NCI-H2029 (cell line): ENCODE measurements at regions not wholly inside any gene's neighbourhood (a gene's known extent, or its start where the extent isn't known, plus 50 kb on each side); places are given as distances from the start of the nearest gene placed in this dataset.
"Not testable (repeated sequence)": the region's sequence is repeated elsewhere in the genome, so short reads cannot be mapped to it uniquely, and the experiment has no call there.

Experiments
- DNase-seq: peaks from one replicate; lab custom pipeline; 2025; lab: John Stamatoyannopoulos, UW

DNA sequence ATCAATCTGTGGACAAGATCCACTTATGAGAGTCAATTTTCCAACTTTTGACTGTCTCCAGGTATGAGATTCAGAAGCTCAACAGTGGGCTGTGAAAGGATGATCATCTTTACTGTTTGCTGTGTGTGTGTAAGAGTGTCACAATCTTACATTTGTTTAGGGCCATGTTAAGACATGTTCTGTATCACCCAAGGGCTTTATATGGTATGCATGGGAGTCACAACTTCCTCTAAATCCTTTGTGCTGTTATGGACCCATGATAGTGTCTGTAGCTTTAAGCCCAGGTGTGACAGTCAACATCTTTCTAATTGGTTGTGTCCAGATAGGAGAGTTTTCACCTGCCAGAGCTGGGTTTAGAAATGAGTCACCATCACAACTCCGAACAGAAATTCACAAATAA lies 70.2 kb downstream of the ZNF726 start:
- not testable (repeated sequence) for DNase-seq

DNA sequence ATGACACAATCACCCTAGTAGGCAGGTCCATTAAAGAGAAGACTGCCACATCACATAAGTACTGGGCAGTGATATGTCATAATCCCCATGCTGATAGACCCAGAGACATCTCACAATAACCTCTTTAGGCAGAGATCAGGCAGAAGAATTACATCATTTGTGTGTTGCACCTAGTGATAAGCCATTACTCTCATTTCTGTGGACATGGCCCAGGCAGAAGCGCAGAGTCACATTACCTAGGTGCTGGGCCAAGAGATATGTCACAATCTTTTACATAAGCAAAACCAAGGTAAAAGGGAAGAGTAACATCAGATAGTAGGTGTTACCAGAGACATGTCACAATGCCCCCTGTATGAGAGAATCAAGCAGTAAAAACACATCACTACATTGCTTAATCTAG lies 71.9 kb downstream of the ZNF726 start:
- no peak for DNase-seq

DNA sequence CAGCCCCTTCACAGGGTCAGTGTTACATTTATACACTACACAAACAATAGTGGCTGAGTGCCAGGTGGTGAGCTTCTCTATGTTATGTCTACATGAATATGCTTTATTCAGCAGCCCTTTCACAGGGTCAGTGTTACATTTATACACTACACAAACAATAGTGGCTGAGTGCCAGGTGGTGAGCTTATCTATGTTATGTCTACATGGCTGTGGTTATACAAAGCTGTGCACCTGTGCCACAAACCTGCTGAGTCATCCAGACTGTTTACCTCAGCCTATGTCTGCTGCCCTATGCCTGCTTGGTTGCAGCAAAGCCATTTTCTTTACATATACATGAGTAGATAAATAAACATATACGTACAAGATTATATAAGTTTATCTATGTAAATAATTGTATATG lies 76.5 kb downstream of the ZNF726 start:
- peak; percentile 99 for DNase-seq

DNA sequence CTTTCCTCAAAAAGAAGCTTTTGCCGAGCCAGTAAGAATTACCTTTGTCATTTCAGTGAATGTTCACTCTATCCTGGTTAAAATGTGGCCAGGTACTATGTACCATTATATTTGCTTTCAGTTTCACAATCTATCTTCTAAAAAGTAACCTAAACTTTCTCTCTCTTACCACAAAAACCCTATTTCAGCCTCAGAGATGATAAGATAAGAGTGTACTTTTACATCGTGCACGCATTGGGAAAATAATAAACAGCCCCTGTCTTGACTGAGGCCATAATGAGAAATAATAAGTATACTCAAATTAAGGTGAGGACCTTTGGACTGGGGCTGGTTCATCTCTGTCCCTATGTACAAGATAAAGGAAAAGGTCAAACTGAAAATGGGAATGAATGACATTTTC lies 77.7 kb downstream of the ZNF726 start:
- no peak for DNase-seq

DNA sequence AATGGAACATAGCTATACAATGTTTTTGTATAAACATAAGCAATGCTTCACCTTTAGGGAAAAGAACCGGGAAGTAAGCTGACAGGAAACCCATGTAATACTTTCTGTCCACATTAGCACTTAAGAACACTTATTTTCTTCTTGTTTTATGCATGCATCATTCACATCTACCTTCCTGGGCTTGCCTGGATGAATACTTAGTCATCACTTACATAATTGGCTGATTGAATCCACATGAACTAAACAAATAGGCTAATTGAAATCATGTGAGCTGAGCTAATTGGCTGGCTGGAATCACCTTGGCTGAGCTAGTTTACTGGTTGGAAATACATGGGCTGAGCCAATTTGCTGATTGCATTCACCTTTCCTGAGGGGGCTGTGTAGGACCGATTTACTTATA lies 78.8 kb downstream of the ZNF726 start:
- DNase-seq: no peak

DNA sequence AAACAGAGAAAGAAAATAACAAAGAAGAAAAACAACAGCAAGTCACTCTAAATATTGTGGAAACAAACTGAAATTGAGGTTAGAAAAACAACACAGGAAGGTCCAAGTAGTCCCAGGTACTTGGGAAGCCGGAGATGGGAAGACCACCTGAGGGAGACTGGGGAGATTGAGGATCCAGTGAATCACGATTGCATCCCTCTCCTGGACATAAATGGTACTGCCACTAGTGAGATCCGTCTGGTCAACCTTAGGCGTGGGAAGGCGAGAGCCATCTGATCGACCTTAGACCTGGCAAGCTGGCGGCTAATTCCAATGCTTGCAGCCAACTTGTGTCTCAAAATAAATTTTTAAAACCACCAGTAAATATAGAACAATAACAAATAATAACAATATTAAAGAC lies 81.9 kb downstream of the ZNF726 start:
- no peak for DNase-seq

DNA sequence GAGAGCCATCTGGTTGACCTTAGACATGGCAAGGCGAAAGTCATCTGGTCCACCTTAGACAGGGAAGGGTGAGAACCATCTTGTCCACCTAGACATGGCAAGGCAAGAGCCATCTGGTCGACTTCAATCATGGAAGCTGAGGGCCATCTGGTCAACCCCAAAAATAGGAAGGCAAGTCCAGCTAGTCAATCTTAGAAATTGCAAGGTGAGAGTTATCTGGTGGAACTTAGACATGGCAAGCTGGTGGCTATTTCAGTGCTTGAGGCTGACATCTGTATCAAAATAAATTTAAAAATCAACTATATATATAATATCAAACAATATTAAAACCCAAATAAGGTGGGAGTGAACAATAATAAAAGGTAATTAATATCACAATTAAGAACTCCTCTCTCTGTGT lies 83.9 kb downstream of the ZNF726 start:
- no peak for DNase-seq

DNA sequence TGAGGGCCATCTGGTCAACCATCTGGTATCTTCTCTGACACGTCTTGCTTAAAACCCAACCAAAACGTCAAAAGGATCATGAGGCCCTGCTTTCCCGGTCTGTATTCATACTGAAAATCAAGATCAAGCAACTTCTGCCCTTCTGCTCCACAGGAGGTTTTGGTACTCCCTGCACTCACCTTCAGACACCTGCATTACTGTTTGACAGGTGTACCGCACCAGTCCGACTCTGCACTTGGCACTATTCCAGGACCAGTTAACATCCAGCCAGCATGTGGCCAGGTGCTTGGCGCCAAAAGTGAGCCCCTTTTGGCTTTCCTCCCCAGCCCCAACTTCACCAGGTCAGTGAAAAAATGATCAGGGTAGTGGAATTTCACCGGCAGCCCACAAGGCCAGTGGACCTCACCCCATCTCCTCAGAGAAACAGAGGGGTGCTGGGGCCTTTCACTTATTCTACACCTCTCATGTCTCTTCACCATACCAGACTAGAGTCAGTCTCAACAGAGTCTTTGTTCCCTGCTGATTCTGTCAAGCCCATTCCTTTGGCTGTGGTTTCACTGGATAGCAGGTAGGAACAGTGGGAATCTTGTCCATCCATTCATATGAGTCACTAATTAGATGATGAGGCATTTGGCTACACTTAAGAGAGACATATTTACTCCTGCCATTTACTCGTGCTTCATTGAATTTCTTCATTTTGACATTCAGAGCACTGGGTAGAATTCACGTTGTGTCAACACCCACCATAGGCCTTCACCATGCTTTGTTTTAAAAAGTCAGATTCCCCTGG lies 85.3 kb downstream of the ZNF726 start:
- no peak for DNase-seq

DNA sequence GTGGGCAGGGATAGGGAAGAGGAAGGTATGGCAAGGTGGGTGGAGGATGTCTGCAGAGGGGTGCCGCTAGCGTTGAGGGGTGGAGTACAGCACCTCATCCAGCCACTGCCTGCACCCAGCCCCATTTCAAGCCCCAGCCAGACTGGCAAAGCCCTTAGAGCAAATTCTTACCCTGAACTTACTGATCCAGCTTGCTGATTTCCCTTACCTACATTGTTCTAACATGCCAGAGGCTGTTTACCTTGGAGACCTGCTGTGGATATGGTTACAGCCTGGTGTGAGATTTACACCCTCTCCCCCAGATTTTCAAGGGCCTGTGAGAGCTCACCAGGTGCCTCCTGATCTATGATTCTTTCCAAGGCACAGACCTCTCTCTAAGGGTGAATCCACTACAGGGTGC lies 86.0 kb downstream of the ZNF726 start:
- DNase-seq: no peak

DNA sequence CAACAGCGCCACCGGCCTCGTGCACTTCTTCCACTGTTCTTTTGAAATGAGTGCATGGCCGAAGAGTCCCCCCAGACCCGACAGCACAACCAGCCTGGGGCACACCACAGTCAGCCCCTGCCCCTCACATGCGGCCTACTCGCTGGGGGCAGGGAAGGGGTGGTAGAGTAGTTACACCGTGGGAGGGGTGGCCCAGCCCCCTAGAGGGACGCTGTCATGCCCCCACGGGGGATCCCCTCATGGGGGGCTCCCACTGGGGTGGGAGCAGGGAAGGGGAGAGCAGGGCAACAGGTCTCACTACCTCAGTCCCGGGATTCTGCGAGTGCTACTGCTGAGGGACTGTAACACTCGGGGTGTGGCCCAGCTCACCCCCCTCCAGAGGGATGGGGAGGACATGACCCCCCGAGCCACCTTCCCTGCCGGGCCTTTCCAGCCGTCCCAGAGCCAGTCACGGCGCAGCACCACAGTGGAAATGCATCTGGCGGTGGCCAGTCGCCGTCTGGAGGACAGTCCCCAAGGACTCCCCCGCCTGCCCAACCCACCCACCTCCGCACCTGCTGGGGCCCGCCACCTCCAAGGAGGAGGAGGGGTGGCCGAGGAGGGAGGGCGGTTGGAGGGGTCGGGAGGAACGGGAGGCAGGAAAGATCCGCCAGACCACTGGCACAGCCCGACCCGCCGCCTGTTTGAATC lies 84.6 kb upstream of the ZNF254 start:
- no peak for DNase-seq

DNA sequence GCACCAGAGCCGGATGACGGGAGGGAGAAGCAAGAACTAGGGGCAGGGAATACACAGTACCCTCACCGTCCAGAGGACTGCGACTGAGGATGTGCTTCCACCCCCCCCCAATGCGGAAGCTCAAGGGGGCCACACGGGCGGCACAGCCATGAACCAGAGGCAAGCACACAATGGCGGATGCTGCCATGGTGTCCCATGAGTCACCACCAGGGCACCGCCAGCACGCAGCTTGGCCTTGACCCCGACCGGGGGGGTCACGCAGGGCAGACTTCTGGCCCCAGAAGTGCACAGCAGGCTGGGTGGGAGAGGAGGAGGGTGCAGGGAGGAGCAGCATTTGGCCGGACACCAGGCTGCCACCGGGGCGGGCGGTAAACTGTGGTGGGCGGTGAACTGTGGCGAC lies 83.5 kb upstream of the ZNF254 start:
- DNase-seq: no peak

DNA sequence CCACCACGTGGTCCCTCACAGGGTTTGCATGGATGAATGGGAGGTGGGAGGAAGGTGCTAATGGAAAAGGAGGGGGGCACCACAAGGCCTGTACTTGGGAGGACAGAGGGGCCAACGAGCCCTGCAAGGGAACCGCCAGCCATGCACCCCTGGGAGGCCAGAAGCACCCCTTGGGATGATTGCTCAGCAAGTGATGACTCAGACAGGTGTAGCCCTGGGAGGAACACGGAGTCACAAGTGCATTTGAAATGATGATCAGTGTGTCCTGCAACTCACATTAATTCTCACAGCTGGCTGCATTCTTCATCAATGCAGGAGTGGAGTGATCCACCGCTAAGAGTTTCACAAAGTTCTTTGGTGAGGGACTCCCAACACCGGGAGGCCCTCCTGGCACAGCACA lies 82.8 kb upstream of the ZNF254 start:
- DNase-seq: no peak

DNA sequence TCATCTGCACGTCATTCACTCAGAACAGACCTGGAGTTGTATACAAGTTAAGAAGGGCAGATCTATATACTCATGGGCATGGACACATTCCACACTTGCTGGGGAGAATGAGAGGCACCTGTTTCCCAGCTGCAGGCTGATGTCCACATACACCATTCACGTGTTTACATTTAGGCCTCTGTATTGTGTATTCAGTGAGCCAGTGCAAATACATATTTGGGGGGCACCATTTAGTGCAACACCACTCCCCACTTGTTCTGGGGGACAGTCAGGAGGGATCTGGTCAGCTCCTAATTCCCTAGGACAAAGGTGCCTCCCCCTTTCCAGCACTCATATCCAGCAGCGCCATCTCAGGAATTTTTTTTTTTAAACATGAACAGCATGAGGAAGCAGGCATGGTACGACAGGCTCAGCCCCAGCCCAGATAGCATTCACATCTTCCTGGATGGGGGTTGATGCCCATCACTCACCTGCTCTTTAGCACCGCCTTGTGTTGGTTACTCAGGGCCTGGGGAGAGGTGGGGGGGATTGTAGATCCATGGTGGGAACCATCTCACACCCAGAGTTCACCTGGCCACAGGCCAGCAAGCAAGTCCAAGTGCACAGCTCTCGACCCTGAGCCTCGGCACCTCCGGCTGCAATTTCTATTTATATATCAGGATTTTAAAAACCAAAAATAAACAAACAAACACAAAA lies 56.9 kb upstream of the ZNF254 start:
- DNase-seq: peak; percentile 45

DNA sequence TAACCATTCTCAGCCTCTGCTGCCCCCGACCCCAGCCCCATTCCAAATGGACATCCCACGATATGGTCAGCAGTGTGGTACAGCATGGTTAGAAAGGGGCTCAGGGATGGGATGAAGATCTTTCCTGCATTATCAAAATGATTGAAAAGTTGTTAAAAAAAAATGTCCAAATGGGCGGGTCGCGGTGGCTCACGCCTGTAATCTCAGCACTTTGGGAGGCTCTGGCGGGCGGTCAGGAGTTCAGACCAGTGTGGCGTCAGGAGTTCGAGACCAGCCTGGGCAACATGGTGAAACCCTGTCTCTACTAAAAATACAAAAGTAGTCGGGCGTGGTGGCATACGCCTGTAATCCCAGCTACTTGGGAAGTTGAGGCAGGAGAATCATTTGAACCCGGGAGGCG lies 54.3 kb upstream of the ZNF254 start:
- DNase-seq: no peak

DNA sequence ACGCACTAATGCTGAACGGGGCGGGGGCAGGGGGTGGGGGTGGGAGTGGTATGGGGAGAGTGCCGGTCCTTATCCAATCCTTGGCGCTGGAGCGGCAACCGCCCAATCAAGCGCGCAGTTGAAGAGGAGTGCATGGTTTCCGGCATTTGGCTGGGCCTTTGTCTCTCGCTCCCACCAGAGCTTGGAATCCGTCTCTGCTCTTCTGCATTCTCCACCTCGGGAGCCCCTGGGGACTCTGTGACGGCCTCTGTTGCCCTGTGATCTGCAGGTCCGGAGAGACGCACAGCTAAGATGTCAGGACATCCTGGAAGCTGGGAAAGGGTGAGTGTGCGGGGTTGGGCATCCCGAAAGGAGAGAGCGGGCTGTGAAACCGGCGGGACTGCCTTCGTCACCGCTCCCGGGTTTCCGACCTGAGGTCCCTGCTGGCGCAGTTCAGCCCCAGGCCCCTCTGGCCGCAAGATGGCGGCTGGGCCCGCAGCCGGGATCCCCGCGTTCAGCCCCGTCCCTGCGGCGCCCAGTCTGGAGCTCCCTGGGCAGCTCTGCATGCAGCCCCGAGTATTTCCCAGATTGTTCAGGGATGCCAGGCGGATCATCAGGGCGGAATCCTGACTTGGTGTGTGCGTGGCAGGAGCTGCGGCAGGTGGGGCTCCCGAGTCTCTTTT lies 53.6 kb upstream of the ZNF254 start:
- peak; percentile 95 for DNase-seq

DNA sequence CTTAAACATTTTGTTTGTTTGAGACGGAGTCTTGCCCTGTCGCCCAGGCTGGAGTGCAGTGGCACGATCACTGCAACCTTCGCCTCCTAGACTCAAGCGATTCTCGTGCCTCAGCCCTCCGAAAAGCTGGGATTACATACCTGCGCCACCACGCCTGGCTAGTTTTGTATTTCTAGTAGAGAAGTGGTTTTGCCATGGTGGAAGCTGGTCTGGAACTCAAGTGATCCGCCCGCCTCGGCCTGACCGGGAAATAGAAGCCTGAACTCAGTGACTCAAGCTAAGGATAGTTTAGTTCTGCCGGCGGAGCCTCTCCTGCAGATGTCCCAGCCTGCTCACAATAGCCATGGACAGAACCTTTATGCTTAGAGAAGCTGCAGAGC lies 53.0 kb upstream of the ZNF254 start:
- DNase-seq: peak; percentile 33

DNA sequence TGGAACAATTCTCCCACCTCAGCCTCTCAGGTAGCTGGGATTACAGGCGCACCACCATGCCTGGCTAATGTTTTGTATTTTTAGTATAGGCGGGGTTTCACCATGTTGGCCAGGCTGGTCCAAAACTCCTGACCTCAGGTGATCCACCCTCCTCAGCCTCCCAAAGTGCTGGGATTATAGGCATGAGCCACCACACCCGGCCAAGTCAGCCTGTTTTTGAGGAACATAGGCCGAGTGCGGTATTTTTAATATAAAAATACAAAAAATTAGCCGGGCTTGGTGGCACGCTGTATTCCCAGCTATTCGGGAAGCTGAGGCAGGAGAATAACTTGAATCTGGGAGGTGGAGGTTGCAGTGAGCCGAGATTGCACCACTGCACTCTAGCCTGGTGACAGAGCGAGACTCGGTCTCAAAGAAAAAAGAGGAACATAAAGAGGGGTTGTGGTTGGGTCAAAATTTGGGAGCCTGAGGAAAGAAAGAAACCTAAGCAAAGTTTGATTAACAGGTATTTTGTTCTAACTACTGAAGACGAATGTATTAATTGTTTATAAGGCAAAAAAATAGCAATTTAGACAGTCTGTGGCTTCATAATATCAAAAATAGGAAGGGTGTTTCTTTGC lies 51.6 kb upstream of the ZNF254 start:
- not testable (repeated sequence) for DNase-seq
